OCI-LY7 (cell line): ENCODE measurements at regions not wholly inside any gene's neighbourhood (a gene's known extent, or its start where the extent isn't known, plus 50 kb on each side); places are given as distances from the start of the nearest gene placed in this dataset.

ENCODE experiments used
- BruUV-seq: library from RNA; stranded (reverse); fragments of 400-500 nt; replicated peaks from 2 replicates; lab custom pipeline; 2021; lab: Mats Ljungman, UMichigan
- CTCF ChIA-PET: fragments of 300-600 bp; sonication (Branson Sonifier 250); formaldehyde crosslinking; loops from one replicate; lab custom pipeline; 2022; ENCODE audit warnings: antibody characterized with exemption; ENCODE audit not compliant: unreplicated experiment; lab: Charles Lee
- POLR2A ChIA-PET: fragments of 300-600 bp; sonication (Branson Sonifier 250); formaldehyde crosslinking; loops from one replicate; lab custom pipeline; 2022; ENCODE audit warnings: antibody characterized with exemption; lab: Charles Lee
- DNase-seq: peaks from one replicate; pipeline ENCODE4 v3.0.0-alpha.2; 2015; ENCODE audit warnings: low spot score
- H2AFZ ChIP-seq: fragments of 200-600 bp; sonication (generic), shearing (Covaris generic); 2 replicates; pipeline ENCODE4 v1.6.1; 2014; ENCODE audit warnings: mild to moderate bottlenecking, antibody characterized with exemption, low read length, moderate library complexity
- H3K27ac ChIP-seq: fragments of 200-600 bp; sonication (generic); 2 replicates; pipeline ENCODE4 v1.5.1; 2014; ENCODE audit warnings: mixed run types, low read depth, mild to moderate bottlenecking, moderate library complexity, low read length, inconsistent platforms; ENCODE audit not compliant: poor library complexity, severe bottlenecking
- H3K36me3 ChIP-seq: fragments of 200-600 bp; sonication (generic); 2 replicates; pipeline ENCODE4 v1.6.1; 2014; ENCODE audit warnings: mild to moderate bottlenecking, antibody characterized with exemption, low read length, moderate library complexity, mixed read lengths; ENCODE audit not compliant: insufficient read depth
- H3K4me1 ChIP-seq: fragments of 200-600 bp; sonication (generic); 2 replicates; pipeline ENCODE4 v1.5.1; 2014; ENCODE audit warnings: mild to moderate bottlenecking, low read length; ENCODE audit not compliant: insufficient read depth, poor library complexity, severe bottlenecking
- H3K4me2 ChIP-seq: fragments of 200-600 bp; sonication (generic); 2 replicates; pipeline ENCODE4 v1.6.1; 2014; ENCODE audit warnings: mild to moderate bottlenecking, low read length
- H3K4me3 ChIP-seq: fragments of 200-600 bp; sonication (generic); 2 replicates; pipeline ENCODE4 v1.5.1; 2014; ENCODE audit warnings: mild to moderate bottlenecking, low read depth, low read length; ENCODE audit not compliant: poor library complexity, severe bottlenecking
- H3K79me2 ChIP-seq: fragments of 200-600 bp; sonication (generic); 2 replicates; pipeline ENCODE4 v1.6.1; 2016; ENCODE audit warnings: low read depth, mild to moderate bottlenecking, low read length, moderate library complexity, mixed read lengths; ENCODE audit not compliant: insufficient read depth
- H3K9me2 ChIP-seq: fragments of 200-600 bp; sonication (generic); 2 replicates; pipeline ENCODE4 v1.6.1; 2016; ENCODE audit warnings: mild to moderate bottlenecking, low read length, mixed read lengths; ENCODE audit not compliant: insufficient read depth
- H3K9me3 ChIP-seq: fragments of 200-600 bp; sonication (generic); 2 replicates; pipeline ENCODE4 v1.6.1; 2014; ENCODE audit warnings: mild to moderate bottlenecking, mixed run types, low read length, mixed read lengths
- H4K20me1 ChIP-seq: fragments of 200-600 bp; sonication (generic); 2 replicates; pipeline ENCODE4 v1.6.1; 2014; ENCODE audit warnings: mild to moderate bottlenecking, antibody characterized with exemption, low read length, moderate library complexity, mixed read lengths; ENCODE audit not compliant: insufficient read depth
- CTCF ChIP-seq: fragments of 200-600 bp; sonication (generic); conservative IDR thresholded peaks from 2 replicates; pipeline ENCODE4 v1.5.1; 2014; ENCODE audit warnings: mild to moderate bottlenecking, antibody characterized with exemption, low read length, moderate library complexity, mixed read lengths
- EZH2phosphoT487 ChIP-seq: fragments of 200-600 bp; sonication (generic); IDR thresholded peaks from 2 replicates; pipeline ENCODE4 v1.6.1; 2018; ENCODE audit warnings: low read depth, borderline replicate concordance, mild to moderate bottlenecking, mixed run types, antibody characterized with exemption, low read length, moderate library complexity, mixed read lengths
- intact Hi-C: fragments of 100-400 bp; cut with micrococcal nuclease; formaldehyde crosslinking; loops from one replicate; pipeline ENCODE4 v1.10.0; 2022; ENCODE audit not compliant: unreplicated experiment

- intact Hi-C loops: no loop called here
- no peak overlapping the region for H2AFZ ChIP-seq
- H3K9me3 ChIP-seq: no peaks in the 10 kb centered on the region
- H3K4me3 ChIP-seq: no peak overlapping the region
- H3K4me1 ChIP-seq: no peaks in the 10 kb centered on the region
- CTCF ChIA-PET: no interaction called here
- no peaks in the 10 kb centered on the region for H4K20me1 ChIP-seq
- no peaks in the 10 kb centered on the region for H3K9me2 ChIP-seq
- BruUV-seq: no TSS peak
- POLR2A ChIA-PET: no interaction called here
- no peaks in the 10 kb centered on the region for H3K79me2 ChIP-seq
- no peak overlapping the region for H3K4me2 ChIP-seq
- H3K36me3 ChIP-seq: no peaks in the 10 kb centered on the region
- no peak overlapping the region for H3K27ac ChIP-seq
- no peak for DNase-seq
- TF ChIP-seq EZH2phosphoT487 (no peak), CTCF (no peak)
Observed at GRCh38 chr12:90627180-90627896, 327.6 kb downstream of the CCER1 start.

GRCh38 chr12:90622431-90622830 is 332.5 kb downstream of the CCER1 start:
- no peak overlapping the region for H3K27ac ChIP-seq

More at GRCh38 chr12:90622431-90622830, 332.5 kb downstream of the CCER1 start:
- H3K36me3 ChIP-seq: no peaks in the 10 kb centered on the region
- H3K4me2 ChIP-seq: no peak overlapping the region
- no peak overlapping the region for H3K4me3 ChIP-seq
- POLR2A ChIA-PET: no interaction called here
- no peaks in the 10 kb centered on the region for H4K20me1 ChIP-seq
- intact Hi-C loops: no loop called here
- H3K79me2 ChIP-seq: no peaks in the 10 kb centered on the region
- TF ChIP-seq CTCF: no peak
- no peak for TF ChIP-seq EZH2phosphoT487
- DNase-seq: no peak
- no peaks in the 10 kb centered on the region for H3K4me1 ChIP-seq
- no peak overlapping the region for H2AFZ ChIP-seq
- H3K9me3 ChIP-seq: no peaks in the 10 kb centered on the region
- BruUV-seq: no TSS peak
- CTCF ChIA-PET: no interaction called here
- no peaks in the 10 kb centered on the region for H3K9me2 ChIP-seq
